Choroid plexus epithelial cell (primary cell): ENCODE measurements at regions not wholly inside any gene's neighbourhood (a gene's known extent, or its start where the extent isn't known, plus 50 kb on each side); places are given as distances from the start of the nearest gene placed in this dataset.

Source experiments
- DNase-seq: peaks from one replicate; pipeline ENCODE4 v3.0.0-alpha.2; 2010; ENCODE audit warnings: low read depth
- H3K4me3 ChIP-seq: 2 replicates; pipeline ENCODE4 v1.5.1; 2011; ENCODE audit warnings: low read depth, mild to moderate bottlenecking, control low read depth, low read length, moderate library complexity
- CTCF ChIP-seq: conservative IDR thresholded peaks from 2 replicates; pipeline ENCODE4 v1.5.1; 2011; ENCODE audit warnings: low read depth, mild to moderate bottlenecking, control low read depth, inconsistent platforms, low read length, moderate library complexity

GRCh38 chr10:131398166-131398565 is 86.6 kb upstream of the TCERG1L start:
- H3K4me3 ChIP-seq = no peak overlapping the region
- DNase-seq = no peak
- no peak for TF ChIP-seq CTCF

- no peak for TF ChIP-seq CTCF
- H3K4me3 ChIP-seq = no peak overlapping the region
- no peak for DNase-seq
These were observed 88.5 kb upstream of the TCERG1L start for GRCh38 chr10:131399981-131400380.

- DNase-seq = no peak
- TF ChIP-seq CTCF = no peak
- no peak overlapping the region for H3K4me3 ChIP-seq
These were observed 89.0 kb upstream of the TCERG1L start for GRCh38 chr10:131400513-131400912.

- no peak overlapping the region for H3K4me3 ChIP-seq
- DNase-seq = no peak
- no peak for TF ChIP-seq CTCF
These were observed 91.5 kb upstream of the TCERG1L start for GRCh38 chr10:131402771-131403650.

GRCh38 chr10:131403936-131404335 is 92.4 kb upstream of the TCERG1L start:
- DNase-seq = no peak
- TF ChIP-seq CTCF = no peak

GRCh38 chr10:131404886-131405285 is 93.4 kb upstream of the TCERG1L start:
- no peak overlapping the region for H3K4me3 ChIP-seq
- TF ChIP-seq CTCF = no peak
- no peak for DNase-seq

More at GRCh38 chr10:131403936-131404335, 92.4 kb upstream of the TCERG1L start:
- no peak overlapping the region for H3K4me3 ChIP-seq

GRCh38 chr10:131406676-131407392 is 95.3 kb upstream of the TCERG1L start:
- TF ChIP-seq CTCF = no peak
- no peak for DNase-seq
- H3K4me3 ChIP-seq = no peak overlapping the region
